ENCODE measurements at regions not wholly inside any gene's neighbourhood (a gene's known extent, or its start where the extent isn't known, plus 50 kb on each side); places are given as distances from the start of the nearest gene placed in this dataset.

DNA sequence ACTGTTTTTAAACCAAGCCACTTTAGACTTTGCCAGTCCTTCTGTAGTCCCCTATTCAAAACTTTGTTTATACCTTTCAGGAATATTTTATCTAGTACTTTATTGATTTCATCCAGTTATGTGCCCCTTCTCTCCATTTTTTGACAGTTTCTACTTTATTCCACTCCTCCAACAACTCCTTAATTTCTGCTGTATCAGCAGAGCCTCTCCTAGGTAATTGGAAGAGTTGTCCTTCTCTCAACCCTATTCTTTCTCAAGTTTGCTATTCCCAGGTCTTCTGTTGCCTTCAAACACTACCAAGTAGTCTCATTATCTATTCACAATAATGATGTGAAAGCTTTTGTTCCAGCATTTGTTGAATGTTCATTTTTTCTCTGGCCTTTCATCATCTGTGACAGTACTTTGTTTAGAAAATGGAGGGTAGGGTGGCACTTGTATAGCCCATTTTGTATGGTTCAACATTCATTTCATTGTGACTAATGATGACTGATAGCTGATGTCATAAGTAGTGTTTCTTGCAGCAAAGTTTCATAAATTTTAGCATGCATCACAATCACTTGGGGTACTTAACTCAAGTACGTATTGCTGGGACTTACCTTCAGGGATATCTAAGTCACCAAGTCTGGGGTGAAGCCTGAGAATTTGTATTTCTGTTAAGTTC lies 204.4 kb upstream of the DMRT1 start:
- TF ChIP-seq CTCF (IDR thresholded peaks at IDR 0.05) (no peak), POLR2A (IDR thresholded peaks at IDR 0.05) (no peak)
